ENCODE measurements at regions not wholly inside any gene's neighbourhood (a gene's known extent, or its start where the extent isn't known, plus 50 kb on each side); places are given as distances from the start of the nearest gene placed in this dataset.

DNA sequence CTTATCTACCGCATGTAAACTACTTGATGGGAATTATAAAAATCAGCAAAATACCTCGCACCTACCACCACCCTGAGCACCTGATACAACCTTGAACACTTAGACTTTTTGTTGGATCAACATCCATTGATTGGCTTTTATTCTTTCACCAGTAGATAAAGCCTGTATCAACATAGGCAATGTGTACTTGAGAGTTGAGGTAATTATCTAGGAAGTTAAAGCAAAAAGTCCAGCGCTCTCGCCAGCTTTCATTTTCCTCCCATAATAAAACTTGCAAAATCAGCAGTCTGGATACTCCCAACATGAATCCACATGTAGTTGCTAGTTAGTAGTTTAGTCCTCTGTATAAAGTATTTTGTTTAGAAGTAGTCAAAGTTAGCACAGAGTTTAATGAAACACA lies 132.0 kb upstream of the PRDM1 start:
- DNase-seq, result no peak

DNA sequence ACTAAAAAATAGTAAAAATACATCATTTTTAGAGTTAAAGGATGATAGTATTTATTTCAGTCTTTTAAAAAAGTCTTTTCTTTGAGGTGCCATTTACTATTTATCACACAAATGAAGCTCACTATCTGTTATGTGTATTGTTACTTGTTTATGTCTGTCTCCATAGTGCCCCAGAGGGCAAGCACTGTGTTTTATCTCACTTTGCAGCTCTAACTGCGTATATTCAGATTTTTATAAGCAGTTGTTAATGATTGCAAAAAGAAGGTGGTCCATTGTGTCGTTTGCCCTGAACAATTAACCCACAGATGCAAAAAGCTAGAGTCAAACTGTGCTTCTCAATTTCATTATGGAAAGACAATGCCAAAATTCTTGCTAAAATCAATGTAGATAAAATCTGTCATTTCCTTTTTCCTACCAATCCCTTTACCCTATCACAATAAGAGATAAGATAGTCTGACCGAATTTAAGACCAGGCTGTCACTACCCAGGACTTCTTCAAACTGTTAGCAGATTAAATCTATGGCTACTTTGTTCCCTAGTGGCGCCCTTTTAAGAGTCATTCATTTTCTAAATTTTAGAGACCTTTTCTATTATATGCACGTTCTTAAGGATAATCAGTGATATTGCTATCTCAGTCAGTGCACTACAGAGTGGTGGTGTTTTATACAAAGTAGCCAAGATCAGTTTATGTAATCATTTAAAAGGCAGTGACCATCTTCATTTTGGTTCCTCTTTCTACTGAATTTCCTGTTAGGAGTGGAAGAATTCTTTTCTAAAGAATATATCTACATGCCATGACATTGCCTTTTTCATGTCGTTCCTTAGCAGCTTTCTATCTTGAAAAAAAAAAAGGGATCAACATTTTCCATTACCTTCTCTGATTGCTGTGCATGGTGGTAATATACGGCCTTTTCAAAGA lies 133.1 kb upstream of the PRDM1 start:
- no peak for DNase-seq

DNA sequence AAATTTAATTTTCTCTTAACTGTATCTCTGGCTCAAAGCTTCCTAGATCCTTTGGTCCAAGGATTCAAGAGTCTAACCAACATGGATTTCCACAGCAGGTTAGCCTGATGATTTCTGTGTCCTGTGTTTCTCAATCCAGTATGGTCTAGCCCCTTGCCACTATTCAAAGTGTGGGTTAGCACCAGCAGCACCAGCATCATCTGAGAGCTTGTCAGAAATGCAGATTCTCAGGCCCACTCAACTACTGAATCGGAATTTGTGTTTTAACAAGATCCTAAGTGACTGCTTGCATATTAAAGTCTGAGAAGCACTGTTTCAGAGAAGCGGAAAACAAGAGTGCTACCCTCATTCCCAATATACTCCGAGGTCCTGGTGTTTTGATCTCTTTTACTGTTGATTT lies 133.8 kb upstream of the PRDM1 start:
- DNase-seq, result no peak

DNA sequence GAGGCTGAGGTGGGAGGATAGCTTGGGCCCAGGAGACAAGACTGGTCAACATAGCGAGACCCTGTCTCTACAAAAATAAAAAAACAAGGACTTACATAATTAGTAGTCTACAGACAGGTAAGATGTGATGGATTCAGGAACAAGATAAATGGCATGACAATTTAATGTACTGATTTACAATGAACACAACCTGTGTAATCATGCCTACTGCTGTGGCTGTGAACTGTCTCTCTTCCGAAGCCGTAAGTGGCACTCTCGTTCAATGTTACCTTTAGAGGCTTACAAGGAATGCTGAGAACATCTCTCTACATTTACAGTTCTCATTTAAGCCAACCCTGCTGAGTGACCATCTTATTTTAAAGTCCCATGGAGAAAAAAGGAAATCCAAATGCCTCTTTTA lies 134.8 kb upstream of the PRDM1 start:
- DNase-seq, result no peak

DNA sequence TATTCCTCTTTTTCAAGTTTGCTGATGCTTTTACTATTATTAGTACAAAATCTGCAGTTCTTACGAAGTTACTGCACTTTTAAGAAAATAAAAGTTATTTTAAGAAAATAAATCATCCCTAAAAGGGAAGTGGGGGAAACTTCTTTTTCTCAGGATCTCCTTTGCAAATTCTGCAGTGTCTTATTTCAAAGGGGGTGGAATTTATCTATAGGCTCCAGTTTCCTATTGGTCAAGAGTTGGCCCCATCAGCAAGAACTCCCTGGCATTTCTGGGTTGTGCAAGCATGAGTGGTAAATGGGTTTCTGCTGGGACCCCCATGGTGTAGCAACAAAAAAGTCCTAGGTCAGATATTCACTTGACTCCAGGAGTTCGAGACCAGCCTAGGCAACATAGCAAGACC lies 136.3 kb upstream of the PRDM1 start:
- no peak for DNase-seq

DNA sequence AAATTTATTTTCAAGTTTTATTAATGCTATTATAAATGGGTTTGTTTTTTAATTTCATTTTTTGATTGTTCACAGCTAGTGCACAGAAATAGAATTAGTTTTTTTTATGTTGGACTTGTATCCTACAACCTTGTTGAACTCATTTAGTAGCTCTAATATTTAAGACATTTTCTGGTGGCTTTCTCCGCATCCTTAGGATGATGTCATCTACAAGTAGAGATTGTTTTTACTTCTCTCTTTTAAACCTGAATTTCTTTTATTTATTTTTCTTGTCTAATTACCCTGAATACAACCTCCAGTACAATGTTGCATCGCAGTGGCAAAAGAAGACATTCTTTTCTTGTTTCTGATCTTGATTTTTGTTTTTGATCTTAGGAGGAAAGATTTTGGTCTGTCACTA lies 142.6 kb upstream of the PRDM1 start:
- no peak for DNase-seq

DNA sequence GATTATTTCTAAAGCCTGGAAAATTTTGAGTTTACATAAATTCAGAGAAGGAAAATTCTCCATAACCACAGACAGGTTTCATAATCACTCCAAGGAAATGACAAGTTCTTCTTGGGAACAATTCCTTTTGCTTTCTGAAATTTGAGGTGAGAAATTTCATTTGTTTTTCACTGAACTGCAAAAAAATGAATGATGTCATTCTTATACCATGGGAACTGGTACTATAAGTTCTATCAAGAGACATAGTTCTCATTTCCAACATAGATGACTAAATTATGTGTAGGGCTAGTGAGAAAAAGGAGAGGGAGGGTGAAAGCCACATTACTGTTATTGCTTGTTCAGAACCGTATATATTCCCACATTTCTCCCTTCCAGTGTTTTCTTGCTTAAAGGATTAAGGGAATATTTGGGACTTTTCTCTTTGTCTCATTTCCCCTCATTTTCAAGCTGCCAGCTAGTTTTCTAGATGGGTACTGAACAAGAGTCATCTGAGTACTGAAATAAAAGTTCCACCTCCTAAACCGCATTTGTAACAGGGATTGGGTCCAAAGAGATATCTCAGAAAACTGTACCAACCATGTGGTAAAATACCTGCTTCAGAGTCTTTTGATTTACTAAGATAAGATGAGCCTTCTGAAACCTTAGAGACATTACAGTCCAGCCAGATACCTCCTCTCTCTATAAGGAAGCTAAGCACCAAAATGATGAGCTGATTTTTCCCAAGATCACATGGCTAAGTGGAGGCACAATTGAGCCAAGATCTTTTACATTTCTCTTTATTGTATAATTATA lies 144.3 kb upstream of the PRDM1 start:
- no peak for DNase-seq

DNA sequence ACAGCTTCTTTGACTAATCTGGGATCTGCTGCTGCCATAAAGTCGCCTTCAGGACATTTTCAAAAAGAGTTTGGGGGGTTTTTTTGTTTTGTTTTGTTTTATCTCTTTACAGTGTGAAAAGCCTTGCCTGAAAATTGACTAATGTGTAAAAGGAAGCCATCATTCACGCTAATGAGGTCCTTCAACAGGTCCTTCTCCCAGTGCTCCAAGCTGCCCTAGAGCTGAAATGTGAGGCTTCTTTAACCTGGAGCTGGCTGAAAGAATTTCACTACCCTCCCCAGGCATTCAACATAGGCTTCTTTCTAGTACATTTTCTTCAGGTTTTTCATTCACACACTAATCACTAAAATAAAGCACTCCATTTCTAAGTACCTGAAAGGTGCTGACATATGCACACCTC lies 145.1 kb upstream of the PRDM1 start:
- DNase-seq, result peak; percentile 13

DNA sequence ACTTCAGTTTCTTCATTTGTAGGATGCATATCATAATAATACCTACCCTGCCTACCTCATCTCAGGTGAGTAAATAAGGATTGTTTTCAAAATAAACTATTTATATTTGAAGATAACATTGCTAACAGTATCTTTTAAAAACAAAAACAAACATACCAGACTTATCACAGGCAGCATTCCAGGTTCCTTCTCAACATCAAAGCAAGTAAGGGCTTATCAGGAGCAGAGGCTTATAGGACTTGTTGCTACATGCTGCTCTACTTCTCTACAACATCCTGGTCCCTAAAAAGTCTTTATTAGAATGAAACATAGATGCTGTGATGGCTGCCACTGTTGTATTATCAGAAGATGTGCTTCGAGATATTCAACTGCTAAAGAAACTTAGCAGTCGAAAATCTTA lies 149.2 kb upstream of the PRDM1 start:
- DNase-seq, result no peak

DNA sequence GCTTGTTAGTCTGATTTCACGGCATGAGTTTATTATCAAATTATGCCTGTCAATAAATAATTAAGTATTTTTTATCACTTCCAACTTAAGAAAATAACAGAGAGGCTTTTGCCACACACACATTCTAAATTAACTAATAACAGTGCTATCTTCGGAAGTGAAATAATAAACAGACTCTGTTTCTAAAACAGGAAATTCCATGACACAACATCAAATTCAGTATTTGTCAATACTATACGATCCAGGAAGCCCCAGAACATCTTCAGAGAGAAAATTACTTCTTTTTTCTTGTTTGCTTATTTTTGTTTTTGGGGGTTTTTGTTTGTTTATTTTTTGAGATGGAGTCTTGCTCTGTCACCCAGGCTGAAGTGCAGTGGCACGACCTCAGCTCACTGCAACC lies 150.7 kb upstream of the PRDM1 start:
- no peak for DNase-seq

DNA sequence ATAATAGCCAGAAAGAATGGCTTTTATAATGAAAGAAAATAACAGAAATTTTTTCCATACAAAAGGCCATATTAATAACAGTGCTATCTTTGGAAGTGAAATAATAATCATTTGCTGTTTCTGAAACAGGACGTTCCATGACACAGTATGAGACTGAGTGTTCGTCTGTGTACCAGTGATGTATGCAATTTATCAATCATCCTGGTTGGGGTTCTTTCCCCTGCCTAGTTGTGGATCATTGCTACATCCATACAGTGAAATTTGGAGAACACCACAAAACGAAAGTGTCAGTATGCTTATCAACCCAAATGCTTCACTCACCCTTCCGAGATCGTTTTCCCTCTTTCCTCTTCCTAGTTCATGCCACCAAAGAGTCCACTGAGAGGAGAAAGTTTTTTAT lies 151.4 kb upstream of the PRDM1 start:
- no peak for DNase-seq

DNA sequence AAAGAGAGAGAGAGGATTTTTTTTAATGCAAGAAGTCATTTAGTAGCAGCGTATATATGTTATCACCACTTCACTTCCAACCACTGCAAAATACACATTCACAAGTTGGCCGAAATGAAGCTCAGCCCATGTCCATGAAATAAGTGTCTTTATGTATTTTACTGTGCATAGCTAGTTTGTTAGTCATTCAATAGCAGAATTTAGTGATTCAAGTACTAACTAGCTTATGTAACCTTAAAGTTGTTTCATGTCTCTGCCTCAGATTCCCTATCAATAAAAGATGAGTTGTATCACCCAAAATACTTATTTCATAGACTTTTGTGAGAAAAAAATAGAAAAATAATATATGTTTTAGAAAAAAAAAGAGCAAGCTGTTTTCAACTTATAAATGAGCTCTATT lies 153.7 kb upstream of the PRDM1 start:
- no peak for DNase-seq

DNA sequence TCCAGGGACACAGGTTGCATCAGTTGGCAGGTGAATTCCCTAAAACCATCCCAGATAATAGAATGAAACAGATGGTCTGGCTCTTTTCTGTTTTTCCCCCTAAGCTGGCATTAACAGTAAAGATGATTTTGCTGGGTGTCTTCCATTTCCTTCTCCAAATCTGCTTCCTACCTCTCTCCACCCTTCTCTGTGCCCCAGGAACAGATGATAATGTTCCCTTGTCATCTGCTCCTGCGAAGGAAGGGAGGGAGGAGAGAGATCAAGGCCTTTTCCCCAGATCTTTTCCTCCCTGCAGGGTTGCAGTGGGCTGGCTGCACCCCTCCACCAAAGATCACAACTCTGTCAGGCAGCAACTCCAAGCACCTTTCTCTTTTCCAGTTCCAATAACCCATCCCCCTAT lies 156.5 kb upstream of the PRDM1 start:
- DNase-seq, result no peak

DNA sequence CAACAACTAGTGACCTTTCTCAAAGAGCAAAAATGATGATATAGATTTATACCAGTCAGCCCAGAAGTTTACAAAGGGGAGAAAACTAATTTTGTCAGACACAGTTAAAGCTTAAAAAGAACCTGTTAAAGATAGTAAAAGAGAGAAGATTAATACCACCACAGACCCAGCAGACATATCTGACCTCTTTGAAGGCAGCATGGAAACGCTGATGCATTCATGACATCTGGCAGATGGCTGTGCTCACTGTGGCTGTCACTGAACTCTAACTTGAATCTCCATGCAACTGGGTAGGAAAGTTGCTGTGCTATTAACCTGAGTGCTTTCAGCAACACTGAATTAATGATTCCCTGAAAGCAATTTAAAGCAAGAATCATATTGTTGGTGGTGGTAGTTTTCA lies 159.8 kb upstream of the PRDM1 start:
- no peak for DNase-seq

DNA sequence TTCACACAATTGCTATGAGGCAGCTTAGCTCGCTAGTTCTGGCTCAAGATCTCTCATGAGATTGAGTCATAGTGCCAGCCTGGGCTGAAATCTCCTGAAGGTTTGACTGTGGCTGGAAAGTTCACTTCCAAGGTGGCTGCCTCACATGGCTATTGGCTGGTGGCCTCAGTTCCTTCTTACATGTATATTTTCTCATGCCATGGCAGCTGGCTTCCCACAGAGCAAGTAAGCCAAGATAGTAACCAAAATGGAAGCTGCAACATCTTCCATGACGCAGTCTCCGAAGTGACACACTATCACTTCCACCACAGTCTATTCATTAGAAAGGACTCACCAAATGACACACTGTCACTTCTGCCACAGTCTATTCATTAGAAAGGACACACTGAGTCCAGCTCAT lies 160.4 kb upstream of the PRDM1 start:
- no peak for DNase-seq

DNA sequence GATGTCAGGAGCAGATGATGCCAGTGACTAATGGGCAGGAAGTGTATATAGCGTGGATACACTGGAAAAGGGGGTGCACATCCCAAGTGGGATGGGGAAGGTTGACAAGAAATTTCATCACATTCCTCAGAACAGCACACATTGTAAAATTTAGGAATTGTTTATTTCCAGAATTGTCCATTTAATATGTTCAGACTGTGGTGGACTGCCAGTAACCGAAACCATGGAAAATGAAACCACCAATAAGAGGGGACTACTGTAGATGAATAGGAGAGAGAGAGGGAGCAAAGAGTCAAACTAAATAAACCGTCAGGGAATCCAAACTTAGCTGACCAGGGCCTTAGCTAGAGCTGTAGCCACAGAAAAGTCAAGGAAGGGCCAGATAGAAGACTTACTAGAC lies 164.4 kb upstream of the PRDM1 start:
- DNase-seq, result no peak

DNA sequence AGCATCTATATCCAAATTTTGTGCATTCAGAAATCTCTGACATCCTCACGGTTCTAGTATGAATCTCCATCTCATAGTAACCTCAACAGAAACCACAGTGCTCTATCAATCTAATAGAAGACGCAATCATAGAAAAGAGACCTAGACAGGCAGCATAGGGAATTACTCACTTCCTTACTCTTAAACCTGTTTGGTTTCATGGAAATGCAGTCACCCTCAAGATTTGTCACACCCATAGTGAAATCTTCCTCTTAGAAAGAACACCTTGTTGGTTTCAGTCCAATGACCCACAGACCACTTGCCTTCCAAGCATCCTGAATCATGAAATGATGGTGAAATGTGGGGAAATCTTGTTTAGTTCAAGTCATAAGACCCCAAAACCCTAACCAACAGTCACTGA lies 166.1 kb upstream of the PRDM1 start:
- no peak for DNase-seq

DNA sequence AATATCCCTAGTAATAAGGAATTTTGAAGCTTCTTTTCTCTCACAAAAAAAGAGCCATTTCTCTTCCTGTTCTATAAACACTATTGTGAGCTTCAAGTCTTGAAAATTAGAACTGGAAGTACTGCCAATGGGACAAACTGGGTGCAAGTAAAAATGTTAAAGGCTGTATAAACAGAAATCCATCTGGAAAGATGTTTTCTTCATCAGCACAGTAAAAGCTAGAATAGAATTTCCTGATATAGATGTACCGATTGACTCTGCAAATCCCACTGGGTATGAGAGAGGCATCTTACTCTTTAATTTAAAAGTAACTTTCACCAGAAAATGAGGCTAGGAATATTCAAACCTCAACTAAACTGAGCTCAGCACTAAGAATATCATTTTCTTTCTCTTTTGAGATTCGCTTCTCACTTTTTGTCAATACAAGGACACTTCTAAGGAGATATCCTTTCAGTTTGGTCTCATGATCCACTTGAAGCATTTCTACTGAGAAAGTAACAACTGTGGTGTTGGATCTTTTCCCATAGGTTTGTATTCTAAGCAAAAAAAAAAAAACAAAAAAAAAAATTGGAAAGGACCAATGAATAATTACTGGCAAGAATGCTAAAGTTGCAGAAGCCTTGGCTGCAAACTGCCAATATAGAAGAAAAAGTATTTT lies 169.0 kb upstream of the PRDM1 start:
- DNase-seq, result no peak

DNA sequence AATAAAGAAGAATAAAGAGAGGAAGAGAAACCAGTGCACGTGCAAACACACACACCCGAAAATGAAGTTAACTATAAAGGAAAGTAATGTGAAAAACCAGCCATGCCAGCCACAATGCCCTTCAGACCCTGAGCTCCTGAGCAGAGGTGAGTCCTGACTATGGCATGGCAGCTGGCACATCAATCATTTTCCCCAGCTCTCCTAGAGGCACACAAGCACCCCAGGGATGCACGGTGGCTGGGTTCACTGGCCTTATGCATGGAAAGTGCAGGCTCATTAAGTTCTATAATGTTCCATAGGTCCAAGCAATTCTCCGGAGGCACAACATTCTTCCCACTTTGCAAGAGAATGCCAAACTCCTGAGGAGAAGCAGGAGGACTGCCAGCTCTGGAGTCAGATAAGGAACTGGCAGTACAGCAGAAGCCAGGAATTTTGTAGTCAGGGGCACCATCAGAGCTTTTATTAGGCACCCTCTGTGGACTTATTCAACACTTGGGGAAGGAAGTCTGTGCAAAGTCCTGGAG lies 175.0 kb upstream of the PRDM1 start:
- DNase-seq, result no peak

DNA sequence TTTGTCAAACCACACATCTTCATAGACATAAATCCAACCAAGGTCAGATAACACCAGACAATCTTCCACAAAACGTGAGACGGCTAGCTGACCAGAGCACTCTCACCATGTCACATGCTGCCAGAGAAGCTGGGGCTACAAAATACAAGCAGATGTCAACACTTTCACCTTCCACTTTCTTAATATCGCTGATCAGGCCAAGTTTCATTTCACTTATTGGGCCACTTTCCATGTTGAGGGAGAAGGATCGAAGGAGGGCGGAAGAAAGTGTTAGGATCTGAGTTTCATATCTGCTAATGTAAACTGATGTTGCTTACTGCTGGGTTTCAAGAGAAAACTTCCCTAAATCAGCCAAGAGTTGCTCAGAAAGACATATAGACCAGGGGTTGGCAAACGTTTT lies 177.0 kb upstream of the PRDM1 start:
- DNase-seq, result no peak

DNA sequence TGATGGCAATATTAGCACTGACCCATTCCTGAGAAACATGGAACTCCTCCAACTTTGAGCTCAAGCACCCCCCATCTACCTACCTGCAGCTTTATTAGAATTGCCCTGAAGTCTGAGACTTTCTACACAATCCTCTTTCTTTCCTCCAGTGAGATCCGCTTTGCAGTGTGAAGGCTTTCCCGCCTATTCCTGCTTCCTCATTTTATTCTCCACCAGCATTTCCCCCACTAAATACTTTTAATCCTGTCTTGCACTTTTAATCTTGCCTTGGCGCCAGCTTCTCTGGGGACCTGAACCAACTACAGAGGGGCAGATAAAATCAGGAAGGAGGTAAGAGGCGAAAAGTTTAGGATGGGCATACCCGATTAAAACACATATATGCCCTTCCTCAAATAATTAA lies 178.1 kb upstream of the PRDM1 start:
- DNase-seq, result no peak

DNA sequence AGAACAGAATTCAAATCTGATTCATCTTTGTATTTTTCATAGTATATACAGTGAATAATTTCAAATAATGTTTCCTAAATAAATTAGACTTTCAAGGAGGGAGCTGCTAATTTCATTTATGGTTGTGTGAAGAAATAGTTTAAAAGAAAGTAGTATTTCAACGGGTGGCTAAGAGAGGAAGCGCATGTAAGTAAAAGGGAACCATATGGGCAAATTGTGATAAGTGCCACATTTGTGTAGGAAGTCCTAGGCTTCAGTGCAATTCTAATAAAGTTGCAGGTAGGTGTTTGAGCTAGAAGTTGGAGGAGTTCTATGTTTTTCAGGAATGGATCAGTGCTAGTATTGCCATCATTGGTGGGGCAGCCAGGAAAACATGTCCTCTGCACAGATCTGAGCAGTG lies 178.8 kb upstream of the PRDM1 start:
- no peak for DNase-seq

DNA sequence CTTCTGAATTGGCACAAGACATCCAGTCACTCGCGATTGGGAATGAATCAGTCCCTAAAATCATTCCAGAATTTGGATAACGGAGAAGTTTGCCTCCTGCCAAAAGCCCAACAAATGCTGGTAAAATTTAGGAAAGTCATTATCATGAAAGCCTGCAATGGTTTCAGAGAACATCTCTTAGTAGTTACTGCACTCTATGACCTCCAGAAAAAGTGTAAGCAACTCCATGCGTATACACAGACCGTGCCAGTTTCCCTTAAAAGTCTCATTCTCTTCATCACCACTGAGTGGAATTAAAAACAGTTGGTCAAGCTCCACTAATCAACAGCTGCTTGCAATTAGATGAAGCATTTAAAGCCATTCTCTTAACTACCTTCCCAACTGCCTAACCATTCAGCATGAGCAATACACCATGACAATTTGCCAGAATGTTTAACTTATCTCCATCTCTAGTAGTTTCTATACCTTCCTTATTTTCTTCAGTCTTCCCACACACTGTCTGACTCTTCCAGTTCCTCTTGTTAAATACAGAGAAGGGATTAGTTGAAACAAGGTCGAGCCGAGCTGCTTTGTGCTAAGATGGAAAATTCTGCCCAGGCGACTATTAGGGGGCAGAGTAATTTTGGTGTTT lies 183.6 kb upstream of the PRDM1 start:
- DNase-seq, result no peak
